ENCODE measurements at regions not wholly inside any gene's neighbourhood (a gene's known extent, or its start where the extent isn't known, plus 50 kb on each side); places are given as distances from the start of the nearest gene placed in this dataset.

- no peak for DNase-seq
Observed at GRCh38 chr19:28495046-28495445, 717.9 kb downstream of the UQCRFS1 start.

- no peak for DNase-seq
Observed at GRCh38 chr19:28494461-28494860, 718.5 kb downstream of the UQCRFS1 start.

GRCh38 chr19:28493884-28494283 is 719.1 kb downstream of the UQCRFS1 start:
- no peak for DNase-seq

GRCh38 chr19:28492621-28493020 is 720.3 kb downstream of the UQCRFS1 start:
- no peak for DNase-seq

GRCh38 chr19:28492201-28492600 is 720.8 kb downstream of the UQCRFS1 start:
- no peak for DNase-seq

- DNase-seq = no peak
Observed at GRCh38 chr19:28489776-28490175, 723.2 kb downstream of the UQCRFS1 start.

DNA sequence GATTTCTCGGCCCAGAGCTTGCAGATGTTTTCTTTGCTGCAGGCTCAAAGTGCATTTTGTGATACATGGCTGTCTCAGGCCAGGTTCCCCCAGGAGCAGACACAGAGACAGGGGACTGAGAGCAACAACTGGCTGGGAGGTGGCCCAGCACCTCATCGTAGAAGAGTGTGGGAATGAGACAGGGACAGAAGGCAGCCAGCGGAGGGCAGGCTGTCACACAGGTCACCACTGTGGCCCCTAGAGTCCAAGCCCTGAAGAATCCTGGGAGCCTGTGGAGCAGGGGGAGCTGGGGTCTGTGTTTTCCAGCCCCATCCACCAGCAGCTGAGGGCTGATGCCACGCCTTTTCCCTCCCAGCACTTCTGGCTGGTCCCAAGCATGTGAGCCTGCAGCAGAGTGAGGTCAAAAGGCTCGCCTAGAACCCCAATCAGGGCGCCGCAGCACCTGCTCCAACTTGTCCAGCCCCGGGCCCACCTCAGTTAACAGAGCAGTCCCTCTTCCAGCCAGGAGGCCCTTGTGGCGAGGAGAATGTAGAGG is 723.8 kb downstream of the UQCRFS1 start:
- no peak for DNase-seq

DNA sequence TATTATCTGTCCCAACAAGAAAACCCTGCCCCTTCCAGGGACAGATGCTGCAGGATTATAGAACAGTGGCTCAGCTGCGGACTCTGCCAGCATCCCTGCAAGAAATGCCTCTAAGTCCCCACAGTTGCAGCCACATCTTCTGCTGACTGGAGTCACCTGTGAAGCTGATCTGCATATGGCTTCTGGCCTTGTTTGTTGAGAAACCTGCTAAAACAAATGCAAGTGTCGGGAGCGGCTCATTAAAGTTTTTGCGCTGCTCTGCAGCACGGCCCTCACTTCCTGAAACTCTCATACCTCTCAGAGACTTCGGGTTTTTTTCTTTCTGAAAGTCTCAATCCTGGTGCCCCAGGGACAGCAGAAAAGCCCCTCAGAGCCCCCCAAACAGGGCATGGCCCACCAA is 725.0 kb downstream of the UQCRFS1 start:
- no peak for DNase-seq

- no peak for DNase-seq
Observed at GRCh38 chr19:28486926-28487325, 726.0 kb downstream of the UQCRFS1 start.

GRCh38 chr19:28486473-28486872 is 726.5 kb downstream of the UQCRFS1 start:
- no peak for DNase-seq

GRCh38 chr19:28485292-28485691 is 727.7 kb downstream of the UQCRFS1 start:
- DNase-seq = no peak

DNA sequence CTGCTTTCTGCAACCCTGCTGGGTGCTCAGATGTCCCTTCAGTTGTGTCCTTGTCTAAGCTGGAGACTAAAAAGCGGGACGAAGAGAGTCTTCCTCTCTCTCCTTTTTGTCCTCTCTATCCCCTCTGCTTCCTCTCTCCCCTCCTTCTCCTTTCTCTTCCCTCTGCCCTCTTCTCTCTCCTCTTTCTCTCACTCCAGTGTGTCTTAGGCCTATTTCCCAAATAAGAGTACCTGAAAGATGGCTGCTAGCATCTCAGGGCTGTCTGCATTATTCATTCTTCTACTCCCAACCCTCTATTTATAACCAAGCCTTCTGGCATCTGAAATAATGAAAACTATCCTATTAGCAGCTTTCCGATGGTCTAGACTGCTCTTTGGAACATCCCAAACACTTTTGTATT is 729.8 kb downstream of the UQCRFS1 start:
- no peak for DNase-seq

DNA sequence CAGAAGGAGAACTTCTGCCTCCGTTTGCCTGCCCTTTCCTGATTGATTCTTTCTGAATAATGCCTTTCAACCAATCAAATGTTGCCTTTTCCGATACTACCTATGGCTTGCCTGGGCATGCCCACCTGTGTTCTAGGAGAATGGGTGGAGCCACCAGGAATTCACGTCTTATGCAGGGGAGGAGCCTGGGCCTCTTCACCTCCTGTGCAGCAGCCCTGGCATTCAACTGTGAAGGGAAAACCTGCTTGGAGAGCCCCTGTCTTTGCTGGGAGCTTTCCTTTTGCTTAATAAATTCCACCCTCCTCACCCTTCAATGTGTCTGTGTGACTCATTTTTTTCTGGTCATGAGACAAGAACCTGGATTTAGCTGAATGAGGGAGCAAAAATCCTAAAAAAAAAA is 730.7 kb downstream of the UQCRFS1 start:
- DNase-seq = no peak

DNA sequence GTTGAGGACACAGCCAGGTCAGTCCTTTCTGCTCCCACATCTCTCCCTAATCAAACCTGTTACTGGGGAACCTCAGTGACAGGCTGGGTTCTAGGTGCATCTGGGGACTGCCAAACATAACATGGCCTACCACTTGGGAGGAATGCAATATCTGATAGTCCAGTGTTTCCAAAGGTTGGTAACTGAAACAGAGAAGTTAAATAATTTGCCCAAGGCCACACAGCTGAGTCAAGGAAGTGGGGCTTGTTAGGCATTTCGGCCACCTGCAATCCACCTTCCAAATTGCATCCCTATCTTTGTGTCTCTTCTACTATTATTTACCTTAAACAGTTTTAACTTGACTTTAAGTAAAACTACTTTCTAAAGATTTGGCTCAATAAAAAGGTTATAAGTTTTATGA is 731.3 kb downstream of the UQCRFS1 start:
- DNase-seq = no peak

DNA sequence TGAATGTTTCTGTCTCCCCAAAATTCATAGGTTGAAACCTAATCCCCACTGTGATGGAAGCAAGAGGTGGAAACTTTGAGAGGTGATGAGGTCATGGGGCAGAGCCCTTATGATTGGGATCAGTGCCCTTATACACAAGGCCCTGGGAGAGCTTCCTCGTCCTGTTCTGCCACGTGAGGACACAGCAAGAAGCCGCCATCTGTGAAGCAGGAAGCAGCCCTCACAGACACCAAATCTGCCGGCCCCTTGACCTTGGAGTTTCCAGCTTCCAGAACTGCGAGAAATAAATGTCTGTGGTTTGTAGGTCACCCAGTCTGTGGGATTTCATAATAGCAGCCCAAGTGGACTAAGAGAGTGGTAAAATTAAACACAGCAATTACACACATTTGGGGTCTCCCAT is 737.4 kb downstream of the UQCRFS1 start:
- no peak for DNase-seq

DNA sequence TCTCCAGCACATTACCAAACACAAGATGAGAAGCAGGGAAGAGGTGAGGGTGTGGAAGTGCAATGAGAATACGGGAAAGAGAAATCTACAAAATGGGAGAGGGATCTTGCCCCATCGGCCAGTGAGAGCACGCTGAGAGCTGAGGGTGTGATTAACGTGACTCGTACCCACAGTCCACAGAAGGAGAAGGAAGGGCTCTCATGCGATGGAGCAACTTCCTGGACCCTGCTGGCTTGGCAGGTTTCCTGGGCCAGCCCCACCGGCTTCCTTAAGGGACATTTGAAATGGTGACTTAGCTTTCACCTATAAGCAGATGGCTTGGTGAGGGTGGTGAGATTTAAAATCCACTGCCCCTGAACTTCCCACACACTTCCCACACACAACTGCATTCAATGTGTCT is 740.1 kb downstream of the UQCRFS1 start:
- DNase-seq = no peak

GRCh38 chr19:28471731-28472510 is 741.0 kb downstream of the UQCRFS1 start:
- no peak for DNase-seq

- DNase-seq = no peak
Observed at GRCh38 chr19:28469544-28469943, 743.4 kb downstream of the UQCRFS1 start.

- peak; percentile 22 for DNase-seq
Observed at GRCh38 chr19:28468701-28469459, 744.1 kb downstream of the UQCRFS1 start.

DNA sequence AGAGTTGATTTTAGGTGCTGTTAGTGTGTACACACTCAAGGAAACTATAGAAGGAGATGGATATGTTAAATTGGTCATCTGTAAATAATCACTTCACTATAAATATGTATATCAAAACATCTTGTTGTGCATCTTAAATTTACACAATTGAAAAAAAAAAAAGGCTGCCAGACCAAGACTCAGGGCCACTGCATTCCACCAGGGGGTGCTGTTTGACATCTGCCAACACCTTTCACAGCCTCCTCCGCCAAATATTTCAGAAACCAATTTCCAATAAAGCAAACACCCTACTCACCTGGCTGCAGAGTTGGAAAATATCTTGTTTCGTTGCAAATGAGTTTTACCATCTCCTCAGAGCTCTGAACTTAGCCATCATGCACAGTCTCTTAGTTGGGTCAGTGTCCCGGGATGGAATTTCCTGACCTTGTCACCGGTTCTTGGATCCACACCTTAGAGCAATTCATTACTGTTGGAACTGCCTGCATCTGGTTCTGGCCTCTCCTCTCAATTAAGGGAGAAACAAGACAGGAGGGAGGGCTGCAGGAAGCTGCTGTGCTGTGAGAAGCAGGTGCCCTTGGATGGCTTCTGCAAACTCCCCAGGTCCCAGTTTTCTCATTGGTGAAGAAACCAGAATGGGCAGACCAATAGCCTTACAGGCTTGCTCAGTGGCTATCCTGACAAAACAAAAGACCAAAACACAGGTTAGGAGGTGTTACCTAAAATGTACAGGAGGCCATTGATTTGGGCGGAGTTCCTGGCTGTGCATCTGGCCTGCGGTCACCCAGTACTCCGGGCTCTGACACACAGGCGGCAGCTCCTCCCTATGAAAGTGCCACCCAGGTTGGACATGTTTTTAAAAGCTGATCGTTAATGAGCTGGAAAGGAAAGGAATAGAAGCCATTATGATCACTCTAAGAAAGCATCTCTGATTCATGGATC is 746.6 kb downstream of the UQCRFS1 start:
- peak; percentile 63 for DNase-seq

- no peak for DNase-seq
Observed at GRCh38 chr19:28465371-28466086, 747.4 kb downstream of the UQCRFS1 start.

DNA sequence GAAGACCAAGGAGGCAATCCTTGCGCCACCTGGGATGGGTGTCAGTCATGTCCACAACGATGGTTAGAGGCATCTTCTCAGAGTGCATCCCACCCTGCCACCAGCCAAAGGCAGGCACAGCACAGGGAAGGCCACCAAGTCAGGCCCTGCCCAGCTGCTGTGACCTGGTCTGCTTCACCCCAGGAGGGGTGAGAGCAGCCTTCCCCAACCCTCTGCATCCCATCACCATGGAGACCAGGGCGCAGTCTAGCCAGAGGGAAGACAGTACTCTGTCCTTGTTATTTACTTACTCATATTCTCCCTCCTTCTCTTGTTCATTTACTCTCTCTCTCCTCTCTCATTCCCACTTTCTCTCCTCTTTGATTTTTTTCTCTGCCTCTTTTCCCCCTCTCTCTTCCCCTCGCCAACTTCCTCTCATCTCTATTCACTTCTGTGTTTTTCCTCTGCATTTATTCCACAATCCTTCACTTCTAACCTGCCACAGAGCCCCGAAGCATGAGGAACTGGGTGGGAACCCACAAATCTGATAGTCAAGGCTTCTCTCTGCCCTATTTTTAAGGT is 749.4 kb downstream of the UQCRFS1 start:
- no peak for DNase-seq
